Calu3 (cell line): ENCODE measurements at regions not wholly inside any gene's neighbourhood (a gene's known extent, or its start where the extent isn't known, plus 50 kb on each side); places are given as distances from the start of the nearest gene placed in this dataset.
A peak's percentile ranks its signal among the peaks of the same experiment; 100 is the strongest.

Source experiments
- BruUV-seq: library from RNA; stranded (reverse); fragments of 400-500 nt; replicated peaks from 2 replicates; lab custom pipeline; 2021; lab: Mats Ljungman, UMichigan
- CTCF ChIA-PET: fragments of 300-600 bp; sonication (Branson Sonifier 250); formaldehyde crosslinking; loops from one replicate; lab custom pipeline; 2022; ENCODE audit warnings: antibody characterized with exemption; lab: Charles Lee
- DNase-seq: peaks from one replicate; pipeline ENCODE4 v3.0.0; 2022
- H3K27ac Mint-ChIP-seq: one replicate; pipeline ENCODE4 v1.8.0; 2022; ENCODE audit warnings: mixed read lengths; ENCODE audit not compliant: unreplicated experiment
- H3K27me3 Mint-ChIP-seq: one replicate; pipeline ENCODE4 v1.8.0; 2022; ENCODE audit warnings: mixed read lengths; ENCODE audit not compliant: unreplicated experiment
- H3K36me3 Mint-ChIP-seq: one replicate; pipeline ENCODE4 v1.8.0; 2022; ENCODE audit warnings: mild to moderate bottlenecking, moderate library complexity, mixed read lengths; ENCODE audit not compliant: insufficient read depth, unreplicated experiment
- H3K4me1 Mint-ChIP-seq: one replicate; pipeline ENCODE4 v1.8.0; 2022; ENCODE audit warnings: mild to moderate bottlenecking, low read depth, mixed read lengths; ENCODE audit not compliant: unreplicated experiment
- H3K4me3 Mint-ChIP-seq: one replicate; pipeline ENCODE4 v1.8.0; 2022; ENCODE audit warnings: mild to moderate bottlenecking, low read depth, moderate library complexity, mixed read lengths; ENCODE audit not compliant: unreplicated experiment
- H3K9me3 Mint-ChIP-seq: one replicate; pipeline ENCODE4 v1.8.0; 2022; ENCODE audit warnings: low read depth, mixed read lengths; ENCODE audit not compliant: unreplicated experiment
- intact Hi-C: fragments of 100-400 bp; cut with micrococcal nuclease; formaldehyde crosslinking; loops from one replicate; pipeline ENCODE4 v1.10.0; 2022; ENCODE audit not compliant: unreplicated experiment
- TF ChIP-seq, protein P1 (sequence below): fragments of 200-600 bp; IDR thresholded peaks from one replicate; pipeline ENCODE4 v1.8.0; 2022; ENCODE audit warnings: antibody characterized with exemption; ENCODE audit not compliant: unreplicated experiment

DNA sequence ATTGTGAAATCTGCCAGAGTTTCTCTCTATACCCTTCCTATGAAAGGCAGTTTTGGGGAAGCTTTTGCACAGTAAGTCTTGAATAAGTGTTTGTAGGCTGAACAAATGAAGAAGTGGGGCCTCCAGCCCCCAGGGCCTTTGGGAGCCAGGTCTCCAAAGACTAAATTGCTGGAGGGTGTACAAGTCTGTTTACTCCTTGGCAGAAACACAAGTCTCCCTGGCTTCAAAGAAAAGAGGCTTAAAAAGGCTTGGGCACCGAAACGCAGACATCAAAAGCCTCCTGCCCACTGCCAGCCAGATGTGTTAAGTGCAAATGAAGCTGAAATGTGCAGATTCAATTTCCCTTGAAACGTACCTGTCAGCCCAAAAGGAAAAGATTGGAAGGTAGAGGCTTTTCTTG is 146.3 kb downstream of the TMEM132E start:
- no peaks in the 10 kb centered on the region for H3K27me3 Mint-ChIP-seq
- no TSS peak for BruUV-seq
- CTCF ChIA-PET = interaction anchor here (0.7 to 2.1 kb wide), 4 partner anchors 14 to 141 kb away, joined by 3 to 8 read pairs (median 5); no protein-coding TSS in a partner anchor

DNA sequence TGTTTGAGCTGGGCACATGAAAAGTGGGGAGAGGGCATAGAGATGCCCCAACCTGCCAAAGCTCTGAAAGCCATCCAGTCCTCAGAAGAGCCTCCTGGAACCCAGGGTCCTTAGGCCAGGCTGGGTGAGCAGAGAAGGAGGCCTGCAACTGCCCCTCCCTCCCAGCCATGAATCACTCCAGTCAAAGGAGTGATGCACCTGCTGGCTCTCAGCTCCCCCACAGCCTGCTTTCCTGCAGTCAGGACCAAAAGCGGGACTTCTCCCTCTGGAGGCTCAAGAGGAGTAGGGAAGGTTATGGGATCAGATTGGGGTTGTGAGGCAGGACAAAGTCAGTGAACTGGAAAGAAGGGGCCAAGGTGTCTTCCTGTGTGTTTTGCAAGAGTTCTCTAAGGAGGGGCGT is 145.6 kb downstream of the TMEM132E start:
- CTCF ChIA-PET = interaction anchor here (1.2 to 2.1 kb wide), 3 partner anchors 19 to 140 kb away, joined by 3 to 8 read pairs (median 3); no protein-coding TSS in a partner anchor
- TF ChIP-seq, protein P1, sequence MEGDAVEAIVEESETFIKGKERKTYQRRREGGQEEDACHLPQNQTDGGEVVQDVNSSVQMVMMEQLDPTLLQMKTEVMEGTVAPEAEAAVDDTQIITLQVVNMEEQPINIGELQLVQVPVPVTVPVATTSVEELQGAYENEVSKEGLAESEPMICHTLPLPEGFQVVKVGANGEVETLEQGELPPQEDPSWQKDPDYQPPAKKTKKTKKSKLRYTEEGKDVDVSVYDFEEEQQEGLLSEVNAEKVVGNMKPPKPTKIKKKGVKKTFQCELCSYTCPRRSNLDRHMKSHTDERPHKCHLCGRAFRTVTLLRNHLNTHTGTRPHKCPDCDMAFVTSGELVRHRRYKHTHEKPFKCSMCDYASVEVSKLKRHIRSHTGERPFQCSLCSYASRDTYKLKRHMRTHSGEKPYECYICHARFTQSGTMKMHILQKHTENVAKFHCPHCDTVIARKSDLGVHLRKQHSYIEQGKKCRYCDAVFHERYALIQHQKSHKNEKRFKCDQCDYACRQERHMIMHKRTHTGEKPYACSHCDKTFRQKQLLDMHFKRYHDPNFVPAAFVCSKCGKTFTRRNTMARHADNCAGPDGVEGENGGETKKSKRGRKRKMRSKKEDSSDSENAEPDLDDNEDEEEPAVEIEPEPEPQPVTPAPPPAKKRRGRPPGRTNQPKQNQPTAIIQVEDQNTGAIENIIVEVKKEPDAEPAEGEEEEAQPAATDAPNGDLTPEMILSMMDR = no peak
- H3K27ac Mint-ChIP-seq = peak overlapping the region; percentile 90
- H3K9me3 Mint-ChIP-seq = no peaks in the 10 kb centered on the region
- peaks cover 63% of the 10 kb centered on the region for H3K4me1 Mint-ChIP-seq
- peak overlapping the region; percentile 34 for H3K4me3 Mint-ChIP-seq
- peaks cover 34% of the 10 kb centered on the region for H3K36me3 Mint-ChIP-seq
- DNase-seq = peak; percentile 77
- H3K27me3 Mint-ChIP-seq = no peaks in the 10 kb centered on the region
- BruUV-seq = no TSS peak
- intact Hi-C loops = loop anchor here (10.0 kb wide), 1 partner anchor 140 kb away; no protein-coding TSS in a partner anchor

More for the DNA sequence above, 146.3 kb downstream of the TMEM132E start:
- Mint-ChIP-seq H3K4me1 (peaks cover 56% of the 10 kb centered on the region), H3K27ac (peak overlapping the region; percentile 90), H3K9me3 (no peaks in the 10 kb centered on the region), H3K4me3 (no peak overlapping the region), H3K36me3 (peaks cover 29% of the 10 kb centered on the region)
- TF ChIP-seq, protein P1 = no peak
- DNase-seq = no peak
- intact Hi-C loops = loop anchor here (10.0 kb wide), 1 partner anchor 141 kb away; no protein-coding TSS in a partner anchor

DNA sequence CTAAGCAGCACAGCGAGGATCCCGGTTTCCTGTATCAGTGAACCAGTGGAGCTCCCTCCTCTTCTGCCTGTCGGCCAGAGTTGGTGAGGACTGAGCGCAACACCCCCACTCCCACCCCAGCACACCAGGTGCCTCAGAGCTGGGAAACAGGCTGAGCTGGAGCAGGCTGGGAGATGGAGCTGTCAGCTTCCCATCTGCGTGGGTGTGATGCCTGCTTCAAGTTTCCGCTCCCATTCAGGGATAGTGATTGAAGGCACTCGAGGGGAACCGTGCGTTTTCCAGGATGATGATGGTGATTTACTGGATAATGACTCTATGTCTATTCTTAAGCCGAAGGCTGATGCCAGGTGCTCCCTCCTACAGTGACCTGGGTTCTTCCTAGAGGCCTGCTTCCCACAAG is 144.5 kb downstream of the TMEM132E start:
- TF ChIP-seq, protein P1 = no peak
- Mint-ChIP-seq H3K27me3 (no peaks in the 10 kb centered on the region), H3K4me3 (no peak overlapping the region), H3K4me1 (peaks cover 68% of the 10 kb centered on the region), H3K36me3 (peaks cover 38% of the 10 kb centered on the region), H3K27ac (peak overlapping the region; percentile 92), H3K9me3 (no peaks in the 10 kb centered on the region)
- CTCF ChIA-PET = no interaction called here
- BruUV-seq = no TSS peak
- no peak for DNase-seq
- intact Hi-C loops = loop anchor here (5.0 to 10.0 kb wide), 2 partner anchors 118 to 139 kb away; no protein-coding TSS in a partner anchor

DNA sequence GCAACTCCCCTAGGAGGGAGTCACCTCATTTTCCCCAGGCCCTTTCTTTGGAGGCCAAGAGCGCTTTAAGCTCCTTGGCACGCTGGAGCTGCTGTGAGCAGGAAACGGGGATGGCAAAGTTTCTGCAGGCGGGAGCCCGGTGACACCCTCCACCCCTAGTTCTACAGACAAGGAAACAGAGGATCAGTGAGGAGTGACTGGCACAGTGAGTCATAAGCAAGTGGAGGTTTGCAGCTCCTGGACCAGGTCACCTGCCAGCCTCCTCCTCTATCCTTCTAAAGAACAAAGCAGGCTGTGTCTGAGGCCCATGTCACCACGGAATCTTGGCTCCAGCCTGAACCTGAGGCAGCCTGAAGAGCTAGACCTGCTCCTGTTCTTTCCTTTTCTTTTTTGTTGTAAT is 141.9 kb downstream of the TMEM132E start:
- TF ChIP-seq, protein P1 = no peak
- CTCF ChIA-PET = interaction anchor here (0.6 to 1.9 kb wide), 6 partner anchors 12 to 259 kb away, joined by 3 to 7 read pairs (median 4); partner anchors contain the start of gene LIG3
- no peaks in the 10 kb centered on the region for H3K27me3 Mint-ChIP-seq
- BruUV-seq = TSS peak; percentile 84
- peak overlapping the region; percentile 92 for H3K27ac Mint-ChIP-seq
- H3K36me3 Mint-ChIP-seq = peaks cover 38% of the 10 kb centered on the region
- peaks cover 86% of the 10 kb centered on the region for H3K4me1 Mint-ChIP-seq
- H3K4me3 Mint-ChIP-seq = peak overlapping the region; percentile 8
- intact Hi-C loops = loop anchor here (5.0 to 10.0 kb wide), 2 partner anchors 121 to 137 kb away; no protein-coding TSS in a partner anchor
- no peaks in the 10 kb centered on the region for H3K9me3 Mint-ChIP-seq
- DNase-seq = peak; percentile 89
